ENCODE measurements at regions not wholly inside any gene's neighbourhood (a gene's known extent, or its start where the extent isn't known, plus 50 kb on each side); places are given as distances from the start of the nearest gene placed in this dataset.
"Not testable (repeated sequence)": the region's sequence is repeated elsewhere in the genome, so short reads cannot be mapped to it uniquely, and the experiment has no call there.

DNA sequence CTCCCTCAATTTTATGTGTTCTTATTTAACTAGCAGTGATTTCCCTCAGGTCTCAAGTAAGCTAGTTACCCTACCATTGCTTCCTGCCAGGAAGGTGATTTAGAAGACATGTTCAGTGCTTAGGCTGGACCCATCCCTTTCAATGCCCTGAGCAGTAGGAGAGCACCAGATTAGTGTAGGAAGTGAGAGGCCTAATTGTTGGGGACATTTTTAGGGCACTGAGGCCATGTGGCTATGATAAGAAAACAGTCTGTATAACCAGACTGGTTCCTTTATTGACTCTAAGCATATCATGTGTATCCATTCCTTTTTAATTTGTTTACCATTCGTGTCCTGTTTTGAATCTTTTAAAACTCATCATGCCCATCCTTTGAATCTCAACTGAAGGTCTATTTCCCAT is 312.3 kb upstream of the PRR16 start:
- no peaks in the 10 kb centered on the region for H3K27me3 Mint-ChIP-seq (ENCODE audit: low read depth)
- no peaks in the 10 kb centered on the region for H3K4me1 Mint-ChIP-seq (ENCODE audit: low read depth)
- DNase-seq (ENCODE audit: low spot score), result no peak
- no peak overlapping the region for H3K4me3 Mint-ChIP-seq
- no peak overlapping the region for H3K27ac Mint-ChIP-seq
- no peaks in the 10 kb centered on the region for H3K9me3 Mint-ChIP-seq
- no peaks in the 10 kb centered on the region for H3K36me3 Mint-ChIP-seq (ENCODE audit: low read depth)

DNA sequence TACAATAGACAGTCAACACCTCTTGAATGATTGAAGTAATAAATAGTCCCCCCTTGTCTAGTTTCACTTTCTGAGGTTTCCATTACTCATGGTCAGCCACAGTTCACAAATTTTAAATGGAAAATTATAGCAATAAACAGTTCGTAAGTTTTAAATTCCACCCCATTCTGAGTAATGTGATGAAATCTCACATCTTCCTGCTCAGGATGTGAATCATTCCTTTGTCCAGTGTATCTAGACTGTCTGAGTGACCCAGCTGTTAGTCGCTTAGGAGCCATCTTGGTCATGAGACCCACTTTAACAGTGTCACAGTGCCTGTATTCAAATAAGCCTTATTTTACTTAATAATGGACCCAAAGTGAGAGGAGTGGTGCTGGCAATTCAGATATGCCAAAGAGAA is 311.6 kb upstream of the PRR16 start:
- H3K9me3 Mint-ChIP-seq, result no peaks in the 10 kb centered on the region
- no peak overlapping the region for H3K4me3 Mint-ChIP-seq
- H3K4me1 Mint-ChIP-seq (ENCODE audit: low read depth), result no peaks in the 10 kb centered on the region
- DNase-seq (ENCODE audit: low spot score), result no peak
- no peak overlapping the region for H3K27ac Mint-ChIP-seq
- H3K36me3 Mint-ChIP-seq (ENCODE audit: low read depth), result no peaks in the 10 kb centered on the region
- H3K27me3 Mint-ChIP-seq (ENCODE audit: low read depth), result no peaks in the 10 kb centered on the region

DNA sequence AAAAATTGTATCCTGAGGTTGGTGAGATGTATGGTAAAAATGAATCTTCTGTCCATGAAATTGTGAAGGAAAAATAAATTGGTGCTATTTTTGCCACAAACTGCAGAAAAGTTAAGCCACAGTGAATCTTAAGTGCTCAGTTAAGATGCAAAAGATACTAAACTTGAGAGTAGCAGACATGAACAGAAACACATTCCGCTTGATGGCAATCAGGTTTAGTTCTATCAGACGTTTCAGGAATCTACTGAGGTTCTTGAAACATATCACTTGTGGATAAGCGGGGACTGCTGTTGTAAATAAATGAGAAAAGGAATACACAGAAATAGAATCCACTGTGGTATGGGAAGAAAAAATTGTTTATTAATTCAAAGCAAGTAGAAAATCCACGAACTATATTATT is 311.2 kb upstream of the PRR16 start:
- no peaks in the 10 kb centered on the region for H3K9me3 Mint-ChIP-seq
- H3K4me1 Mint-ChIP-seq (ENCODE audit: low read depth), result no peaks in the 10 kb centered on the region
- H3K36me3 Mint-ChIP-seq (ENCODE audit: low read depth), result no peaks in the 10 kb centered on the region
- no peak for DNase-seq (ENCODE audit: low spot score)
- no peak overlapping the region for H3K27ac Mint-ChIP-seq
- H3K27me3 Mint-ChIP-seq (ENCODE audit: low read depth), result no peaks in the 10 kb centered on the region
- H3K4me3 Mint-ChIP-seq, result no peak overlapping the region

DNA sequence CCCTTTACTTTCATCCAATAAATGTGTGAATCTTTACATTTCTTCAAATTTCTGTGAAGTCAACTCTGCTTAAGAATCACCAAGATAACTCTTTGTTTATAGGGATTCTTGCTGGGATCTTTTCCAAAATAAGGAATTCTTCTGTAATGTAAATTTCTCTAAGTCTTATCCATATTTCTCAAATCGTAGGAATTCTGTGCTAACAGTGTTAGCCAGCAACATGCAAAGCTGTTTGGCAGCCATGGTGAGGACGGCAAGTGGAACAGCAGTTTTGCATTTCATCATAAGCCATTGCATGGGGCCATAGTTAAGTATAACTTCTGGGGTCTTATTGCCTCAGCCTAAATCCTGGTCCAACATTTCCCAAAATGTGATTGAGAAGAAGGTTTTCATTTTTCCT is 310.5 kb upstream of the PRR16 start:
- Mint-ChIP-seq H3K9me3 (no peaks in the 10 kb centered on the region), H3K27me3 (ENCODE audit: low read depth) (no peaks in the 10 kb centered on the region), H3K36me3 (ENCODE audit: low read depth) (no peaks in the 10 kb centered on the region), H3K27ac (no peak overlapping the region), H3K4me1 (ENCODE audit: low read depth) (no peaks in the 10 kb centered on the region), H3K4me3 (no peak overlapping the region)
- no peak for DNase-seq (ENCODE audit: low spot score)

DNA sequence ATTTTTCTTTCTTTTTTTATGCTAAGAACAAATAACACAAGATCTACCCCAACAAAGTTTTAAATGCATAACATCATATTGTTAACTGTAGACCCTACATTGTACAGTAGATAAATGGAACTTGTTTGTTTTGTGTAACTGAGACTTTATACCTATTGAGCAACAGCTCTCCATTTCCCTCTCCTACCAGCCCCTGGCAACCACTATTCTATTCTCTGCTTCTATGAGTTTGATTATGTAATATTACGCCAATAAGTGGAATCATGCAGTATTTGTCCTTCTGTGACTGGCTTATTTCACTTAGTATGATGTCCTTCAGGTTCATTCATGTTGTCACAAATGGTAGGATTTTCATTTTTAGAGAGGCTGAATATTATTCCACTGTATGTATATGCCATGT is 308.2 kb upstream of the PRR16 start:
- Mint-ChIP-seq H3K27me3 (ENCODE audit: low read depth) (no peaks in the 10 kb centered on the region), H3K4me3 (no peak overlapping the region)

DNA sequence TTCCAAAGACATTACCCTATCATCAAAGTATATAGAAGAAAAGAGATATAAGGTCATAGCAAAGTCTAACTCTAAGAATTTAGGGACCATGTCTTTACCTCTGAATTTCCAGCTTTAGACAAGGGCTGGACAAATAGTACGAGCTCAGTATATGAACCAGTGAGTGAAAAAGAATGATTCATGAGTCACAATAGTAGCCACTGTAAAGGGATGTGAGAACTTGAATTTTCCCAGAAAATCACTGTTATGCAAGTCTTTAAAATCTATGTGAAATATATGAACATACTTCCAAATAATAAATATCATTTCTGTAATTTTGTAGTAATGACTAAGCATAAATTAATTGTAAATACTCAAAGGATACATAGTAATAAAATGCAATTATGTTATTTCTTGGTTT is 305.9 kb upstream of the PRR16 start:
- Mint-ChIP-seq H3K4me3 (no peak overlapping the region), H3K27me3 (ENCODE audit: low read depth) (no peaks in the 10 kb centered on the region), H3K27ac (no peak overlapping the region), H3K9me3 (no peaks in the 10 kb centered on the region), H3K36me3 (ENCODE audit: low read depth) (no peaks in the 10 kb centered on the region), H3K4me1 (ENCODE audit: low read depth) (no peaks in the 10 kb centered on the region)
- no peak for DNase-seq (ENCODE audit: low spot score)

More for the DNA sequence above, 308.2 kb upstream of the PRR16 start:
- Mint-ChIP-seq H3K27ac (no peak overlapping the region), H3K36me3 (ENCODE audit: low read depth) (no peaks in the 10 kb centered on the region), H3K9me3 (no peaks in the 10 kb centered on the region), H3K4me1 (ENCODE audit: low read depth) (no peaks in the 10 kb centered on the region)
- no peak for DNase-seq (ENCODE audit: low spot score)

DNA sequence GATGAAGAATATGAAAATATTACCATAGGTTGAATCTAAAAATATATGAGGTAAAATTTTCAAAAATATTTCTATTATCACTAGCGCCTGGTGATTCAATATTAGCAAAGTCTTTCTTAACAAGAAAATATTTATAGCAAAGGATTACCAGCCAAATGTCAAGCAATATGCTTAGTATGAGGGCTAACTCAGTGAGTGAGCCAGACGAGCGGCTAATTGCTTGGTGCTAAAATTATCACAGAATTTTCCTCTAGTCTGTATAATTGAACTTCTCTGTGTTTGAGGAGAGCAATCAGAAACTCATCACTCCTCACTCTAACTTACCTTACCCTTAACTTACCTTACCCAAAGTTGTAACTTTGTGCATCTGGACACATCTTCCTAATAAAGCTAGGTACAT is 304.9 kb upstream of the PRR16 start:
- H3K27ac Mint-ChIP-seq, result no peak overlapping the region
- no peaks in the 10 kb centered on the region for H3K27me3 Mint-ChIP-seq (ENCODE audit: low read depth)
- no peak for DNase-seq (ENCODE audit: low spot score)
- H3K36me3 Mint-ChIP-seq (ENCODE audit: low read depth), result no peaks in the 10 kb centered on the region
- H3K4me1 Mint-ChIP-seq (ENCODE audit: low read depth), result no peaks in the 10 kb centered on the region
- H3K9me3 Mint-ChIP-seq, result no peaks in the 10 kb centered on the region
- no peak overlapping the region for H3K4me3 Mint-ChIP-seq

DNA sequence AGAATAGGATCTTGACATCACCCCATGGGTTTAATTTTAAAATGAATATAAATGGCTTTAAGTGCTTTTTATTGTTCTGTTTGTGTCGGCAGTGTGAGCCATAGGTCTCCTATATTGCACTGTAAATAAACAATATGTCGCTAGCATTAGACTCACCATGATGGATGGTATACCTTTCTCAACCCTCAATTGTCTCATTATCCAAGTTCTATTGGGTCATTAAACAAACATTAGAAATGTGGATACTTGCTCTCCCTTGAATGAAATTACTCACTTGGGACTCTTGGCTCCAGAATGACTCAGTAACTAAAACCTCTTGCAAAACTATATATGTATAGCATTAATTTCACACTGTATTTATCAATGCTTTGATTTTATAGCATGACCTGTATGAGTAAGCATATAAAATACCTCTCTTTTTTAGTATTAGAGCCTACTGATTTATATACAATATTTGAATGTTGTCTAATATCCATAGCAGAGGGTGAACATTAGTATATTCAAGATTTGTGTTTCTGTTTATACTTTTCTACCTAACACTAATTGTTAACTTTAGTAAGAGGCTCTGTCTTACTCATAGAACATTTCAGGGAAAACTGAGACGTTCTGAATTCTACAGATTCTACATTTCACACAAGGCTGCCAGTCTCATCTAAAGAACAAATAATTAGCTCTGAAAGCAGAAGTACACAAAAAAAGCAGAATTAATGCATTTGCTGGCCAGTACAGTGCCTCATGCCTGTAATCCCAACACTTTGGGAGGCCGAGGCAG is 303.8 kb upstream of the PRR16 start:
- H3K9me3 Mint-ChIP-seq, result no peaks in the 10 kb centered on the region
- H3K4me3 Mint-ChIP-seq, result no peak overlapping the region
- H3K36me3 Mint-ChIP-seq (ENCODE audit: low read depth), result no peaks in the 10 kb centered on the region
- H3K27me3 Mint-ChIP-seq (ENCODE audit: low read depth), result no peaks in the 10 kb centered on the region
- no peaks in the 10 kb centered on the region for H3K4me1 Mint-ChIP-seq (ENCODE audit: low read depth)
- no peak for DNase-seq (ENCODE audit: low spot score)
- H3K27ac Mint-ChIP-seq, result no peak overlapping the region

DNA sequence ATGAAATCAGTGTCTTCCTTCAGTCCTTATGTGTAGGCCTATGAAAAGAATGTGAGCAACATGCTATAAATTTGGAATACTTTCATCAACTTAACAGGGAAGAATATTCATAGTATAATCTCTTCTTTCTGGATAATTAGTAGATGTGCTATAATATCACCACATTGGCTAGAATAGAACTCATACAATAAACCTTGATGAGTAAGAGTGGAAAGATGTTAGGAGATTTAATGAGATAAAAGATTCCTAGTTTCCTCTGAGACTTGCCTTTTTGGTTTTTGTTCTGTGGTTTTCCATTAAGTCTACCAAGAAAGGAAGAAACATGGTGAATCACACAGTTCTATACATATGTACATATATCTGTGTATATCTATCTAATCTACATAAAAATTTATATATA is 301.8 kb upstream of the PRR16 start:
- H3K27me3 Mint-ChIP-seq (ENCODE audit: low read depth), result no peaks in the 10 kb centered on the region
- H3K27ac Mint-ChIP-seq, result no peak overlapping the region
- no peaks in the 10 kb centered on the region for H3K36me3 Mint-ChIP-seq (ENCODE audit: low read depth)
- H3K4me1 Mint-ChIP-seq (ENCODE audit: low read depth), result no peaks in the 10 kb centered on the region
- no peak for DNase-seq (ENCODE audit: low spot score)
- H3K9me3 Mint-ChIP-seq, result no peaks in the 10 kb centered on the region
- H3K4me3 Mint-ChIP-seq, result no peak overlapping the region

DNA sequence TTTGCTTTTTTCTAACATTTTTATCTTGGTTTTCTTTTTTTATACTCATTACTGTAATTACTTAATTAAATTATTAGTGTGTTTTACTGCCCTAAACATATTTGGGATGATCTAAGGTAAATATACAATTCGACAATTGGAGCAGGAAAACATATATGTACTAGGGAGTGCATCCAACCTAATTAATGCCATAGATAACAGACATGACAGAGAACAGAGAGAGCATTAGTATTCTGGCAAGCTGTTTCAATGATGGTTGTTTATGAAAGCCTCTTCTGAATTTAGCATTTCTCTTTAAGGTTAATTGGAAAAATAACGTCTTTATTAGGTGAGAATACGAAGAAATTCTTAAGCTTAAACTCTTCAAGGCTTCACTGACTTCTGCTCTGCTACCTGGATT is 300.1 kb upstream of the PRR16 start:
- Mint-ChIP-seq H3K4me3 (no peak overlapping the region), H3K4me1 (ENCODE audit: low read depth) (no peaks in the 10 kb centered on the region), H3K27ac (no peak overlapping the region), H3K27me3 (ENCODE audit: low read depth) (no peaks in the 10 kb centered on the region), H3K9me3 (no peaks in the 10 kb centered on the region), H3K36me3 (ENCODE audit: low read depth) (no peaks in the 10 kb centered on the region)
- DNase-seq (ENCODE audit: low spot score), result no peak

DNA sequence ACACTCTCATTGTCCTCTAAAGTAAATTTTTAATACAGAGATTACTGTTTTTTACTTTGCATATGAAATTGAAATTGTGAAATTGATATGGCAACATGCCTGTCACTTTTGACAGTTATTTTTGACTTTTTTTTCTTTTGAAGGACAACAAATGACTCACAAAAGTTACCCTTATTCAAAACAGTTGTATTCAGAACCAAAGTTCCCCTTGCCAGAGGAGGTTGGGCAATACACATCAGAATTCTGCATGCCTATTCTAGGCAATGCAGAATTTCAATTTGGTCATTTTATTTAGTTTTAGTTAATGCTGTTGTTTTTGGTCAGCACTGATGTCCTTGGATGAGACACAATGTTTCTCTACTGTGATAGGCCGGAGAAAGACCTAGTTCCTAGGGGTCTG is 299.1 kb upstream of the PRR16 start:
- no peaks in the 10 kb centered on the region for H3K36me3 Mint-ChIP-seq (ENCODE audit: low read depth)
- H3K27me3 Mint-ChIP-seq (ENCODE audit: low read depth), result no peaks in the 10 kb centered on the region
- no peaks in the 10 kb centered on the region for H3K4me1 Mint-ChIP-seq (ENCODE audit: low read depth)
- H3K4me3 Mint-ChIP-seq, result no peak overlapping the region
- no peak overlapping the region for H3K27ac Mint-ChIP-seq
- H3K9me3 Mint-ChIP-seq, result no peaks in the 10 kb centered on the region
- DNase-seq (ENCODE audit: low spot score), result no peak

DNA sequence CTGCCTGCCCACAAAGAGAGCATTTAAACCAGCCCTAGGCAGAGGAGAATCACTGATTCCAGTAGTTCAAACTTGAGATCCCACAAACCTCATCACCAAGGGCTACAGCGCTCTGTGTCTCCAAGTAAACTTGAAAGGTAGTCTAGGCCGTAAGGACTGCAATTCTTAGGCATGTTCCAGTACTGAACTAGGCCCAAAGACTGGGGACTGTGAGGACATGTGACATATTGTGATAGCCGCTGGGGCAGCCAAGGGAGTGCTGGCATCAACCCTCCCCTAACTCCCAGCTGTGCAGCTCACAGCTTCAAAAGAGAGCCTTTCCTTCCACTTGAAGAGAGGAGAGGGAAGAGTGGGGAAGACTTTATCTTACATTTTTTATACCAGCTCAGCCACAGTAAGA is 291.0 kb upstream of the PRR16 start:
- H3K4me3 Mint-ChIP-seq, result no peak overlapping the region
- peaks cover 3% of the 10 kb centered on the region for H3K9me3 Mint-ChIP-seq
- no peaks in the 10 kb centered on the region for H3K36me3 Mint-ChIP-seq (ENCODE audit: low read depth)
- no peak overlapping the region for H3K27ac Mint-ChIP-seq
- DNase-seq (ENCODE audit: low spot score), result no peak
- no peaks in the 10 kb centered on the region for H3K4me1 Mint-ChIP-seq (ENCODE audit: low read depth)
- no peaks in the 10 kb centered on the region for H3K27me3 Mint-ChIP-seq (ENCODE audit: low read depth)

DNA sequence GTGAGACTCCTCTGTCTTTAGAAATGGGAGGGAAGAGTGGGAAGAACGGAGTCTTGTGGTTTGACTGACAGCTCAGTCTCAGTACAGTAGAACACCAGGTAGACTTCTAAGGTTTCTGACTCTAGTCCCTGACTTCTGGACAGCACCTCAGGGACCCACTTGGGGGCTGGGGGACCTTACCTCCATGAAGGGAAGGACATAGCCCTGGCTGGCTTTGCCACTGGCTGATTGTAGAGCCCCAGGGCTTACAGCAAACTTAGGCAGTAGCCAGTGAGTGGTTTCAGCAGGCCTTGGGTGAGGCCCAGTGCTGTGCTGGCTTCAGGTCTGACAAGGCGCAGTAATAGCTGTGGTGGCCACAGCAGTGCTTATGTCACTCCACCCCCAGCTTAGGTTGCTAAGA is 290.0 kb upstream of the PRR16 start:
- peaks cover 3% of the 10 kb centered on the region for H3K9me3 Mint-ChIP-seq
- no peak overlapping the region for H3K4me3 Mint-ChIP-seq
- DNase-seq (ENCODE audit: low spot score), result no peak
- no peaks in the 10 kb centered on the region for H3K36me3 Mint-ChIP-seq (ENCODE audit: low read depth)
- H3K4me1 Mint-ChIP-seq (ENCODE audit: low read depth), result no peaks in the 10 kb centered on the region
- H3K27me3 Mint-ChIP-seq (ENCODE audit: low read depth), result no peaks in the 10 kb centered on the region
- no peak overlapping the region for H3K27ac Mint-ChIP-seq

DNA sequence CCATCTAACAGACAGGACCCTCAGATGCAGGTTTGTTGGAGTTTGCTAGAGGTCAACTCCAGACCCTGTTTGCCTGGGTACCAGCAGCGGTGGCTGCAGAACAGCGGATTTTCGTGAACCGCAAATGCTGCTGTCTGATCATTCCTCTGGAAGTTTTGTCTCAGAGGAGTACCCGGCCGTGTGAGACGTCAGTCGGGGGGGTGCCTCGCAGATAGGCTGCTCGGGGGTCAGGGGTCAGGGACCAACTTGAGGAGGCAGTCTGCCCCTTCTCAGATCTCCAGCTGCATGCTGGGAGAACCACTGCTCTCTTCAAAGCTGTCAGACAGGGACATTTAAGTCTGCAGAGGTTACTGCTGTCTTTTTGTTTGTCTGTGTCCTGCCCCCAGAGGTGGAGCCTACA is 282.9 kb upstream of the PRR16 start:
- H3K36me3 Mint-ChIP-seq (ENCODE audit: low read depth); DNase-seq (ENCODE audit: low spot score); H3K27me3 Mint-ChIP-seq (ENCODE audit: low read depth); H3K4me1 Mint-ChIP-seq (ENCODE audit: low read depth); H3K9me3 Mint-ChIP-seq; H3K27ac Mint-ChIP-seq; H3K4me3 Mint-ChIP-seq: not testable (repeated sequence)

DNA sequence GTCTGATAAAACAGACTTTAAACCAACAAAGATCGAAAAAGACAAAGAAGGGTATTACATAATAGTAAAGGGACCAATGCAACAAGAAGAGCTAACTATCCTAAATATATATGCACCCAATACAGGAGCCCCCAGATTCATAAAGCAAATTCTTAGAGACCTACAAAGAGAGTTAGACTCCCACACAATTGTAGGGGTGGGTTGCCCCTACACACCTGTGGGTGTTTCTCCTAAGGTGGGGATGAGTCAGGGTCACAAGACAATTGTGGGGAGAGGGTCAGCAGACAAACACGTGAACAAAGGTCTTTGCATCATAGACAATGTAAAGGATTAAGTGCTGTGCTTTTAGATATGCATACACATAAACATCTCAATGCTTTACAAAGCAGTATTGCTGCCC is 269.4 kb upstream of the PRR16 start:
- H3K4me1 Mint-ChIP-seq (ENCODE audit: low read depth); DNase-seq (ENCODE audit: low spot score); H3K4me3 Mint-ChIP-seq; H3K36me3 Mint-ChIP-seq (ENCODE audit: low read depth); H3K27ac Mint-ChIP-seq; H3K27me3 Mint-ChIP-seq (ENCODE audit: low read depth); H3K9me3 Mint-ChIP-seq: not testable (repeated sequence)
